GM12878 (cell line): ENCODE measurements at regions not wholly inside any gene's neighbourhood (a gene's known extent, or its start where the extent isn't known, plus 50 kb on each side); places are given as distances from the start of the nearest gene placed in this dataset.
"Not testable (repeated sequence)": the region's sequence is repeated elsewhere in the genome, so short reads cannot be mapped to it uniquely, and the experiment has no call there.

Experiments used
- ATAC-seq: fragments of 200-7000 bp; cut with Tn5 transposase; 3 replicates; pipeline ENCODE4 v1.9.1; 2020; ENCODE audit warnings: mild to moderate bottlenecking, moderate library complexity
- BruUV-seq: library from RNA; stranded (reverse); fragments of 400-500 nt; replicated peaks from 2 replicates; lab custom pipeline; 2021; lab: Mats Ljungman, UMichigan
- CTCF ChIA-PET: fragments of 300-600 bp; sonication (Branson Sonifier 250); formaldehyde crosslinking; extraction: SDS; loops from one replicate; lab custom pipeline; 2021; ENCODE audit warnings: inconsistent platforms; lab: Yijun Ruan, JAX
- POLR2A ChIA-PET: fragments of 350-600 bp; formaldehyde crosslinking; extraction: SDS; loops from one replicate; lab custom pipeline; 2021; ENCODE audit warnings: inconsistent platforms; lab: Charles Lee
- RAD21 ChIA-PET: fragments of 300-600 bp; sonication (Branson Sonifier 250); formaldehyde crosslinking; loops from one replicate; lab custom pipeline; 2023; ENCODE audit warnings: antibody characterized with exemption; ENCODE audit not compliant: unreplicated experiment; lab: Charles Lee
- SMC1A ChIA-PET: fragments of 300-600 bp; sonication (Branson Sonifier 250); formaldehyde crosslinking; loops from one replicate; lab custom pipeline; 2023; ENCODE audit not compliant: unreplicated experiment, uncharacterized antibody; lab: Charles Lee
- DNase-seq: peaks from one replicate; pipeline ENCODE4 v3.0.0-alpha.2; 2011; ENCODE audit warnings: low read depth, low spot score
- FAIRE-seq: peaks from 3 replicates; lab custom pipeline; 2011; peaks lifted over from hg19 to GRCh38; lab: Jason Lieb, UNC
- H2AFZ ChIP-seq: 2 replicates; pipeline ENCODE4 v1.6.0; 2011; ENCODE audit warnings: low read depth, low read length, control low read depth; ENCODE audit not compliant: control insufficient read depth
- H3K27ac ChIP-seq: 2 replicates; pipeline ENCODE4 v1.5.1; 2011; ENCODE audit warnings: control low read depth; ENCODE audit not compliant: control insufficient read depth, insufficient read depth
- H3K27me3 ChIP-seq, 2 experiments: replicated peaks in 1 of 2; 2 replicates each; pipeline versions ENCODE4 v1.6.0 to v1.6.1; 2011; ENCODE audit warnings: low read length in 1 of 2; ENCODE audit not compliant: control insufficient read depth in 2 of 2, insufficient read depth in 2 of 2
- H3K36me3 ChIP-seq, 2 experiments: 2 replicates each; pipeline ENCODE4 v1.5.1; 2011; ENCODE audit warnings: low read length in 1 of 2; ENCODE audit not compliant: control insufficient read depth in 2 of 2, insufficient read depth in 2 of 2
- H3K4me1 ChIP-seq: 2 replicates; pipeline ENCODE4 v1.6.1; 2011; ENCODE audit warnings: mild to moderate bottlenecking, low read length, moderate library complexity, mixed read lengths; ENCODE audit not compliant: control insufficient read depth, insufficient read depth
- H3K4me2 ChIP-seq: 2 replicates; pipeline ENCODE4 v1.6.0; 2011; ENCODE audit warnings: control low read depth; ENCODE audit not compliant: control insufficient read depth, insufficient read depth
- H3K4me3 ChIP-seq: fragments of 200-600 bp; sonication (generic); 2 replicates; pipeline ENCODE4 v1.5.1; 2016
- H3K79me2 ChIP-seq: 2 replicates; pipeline ENCODE4 v1.6.0; 2011; ENCODE audit warnings: low read length; ENCODE audit not compliant: control insufficient read depth, insufficient read depth
- H3K9ac ChIP-seq: 2 replicates; pipeline ENCODE4 v1.8.0; 2011; ENCODE audit warnings: low read length, control low read depth, mixed read lengths; ENCODE audit not compliant: control insufficient read depth, insufficient read depth
- H3K9me3 ChIP-seq: replicated peaks from 3 replicates; pipeline ENCODE4 v1.5.1; 2011; ENCODE audit warnings: mild to moderate bottlenecking, low read length; ENCODE audit not compliant: control insufficient read depth, insufficient read depth
- H4K20me1 ChIP-seq: 2 replicates; pipeline ENCODE4 v1.6.0; 2011; ENCODE audit not compliant: control insufficient read depth, insufficient read depth
- CBX5 ChIP-seq: sonication (generic); IDR thresholded peaks from 2 replicates; pipeline ENCODE4 v1.6.1; 2016; ENCODE audit warnings: low read depth, moderate library complexity, mild to moderate bottlenecking, inconsistent platforms
- CREM ChIP-seq: IDR thresholded peaks from 2 replicates; pipeline ENCODE4 v1.6.1; 2014; ENCODE audit warnings: antibody characterized with exemption, low read depth
- FOXM1 ChIP-seq: IDR thresholded peaks from 2 replicates; pipeline ENCODE4 v1.6.1; 2012; ENCODE audit warnings: low read depth, mild to moderate bottlenecking, inconsistent platforms, low read length, moderate library complexity
- IRF4 ChIP-seq: IDR thresholded peaks from 2 replicates; pipeline ENCODE4 v1.6.1; 2011; ENCODE audit warnings: low read depth, low read length
- WGBS: methylation state at CpG from one replicate; pipeline ENCODE4 v1.1.6; 2016; ENCODE audit warnings: low lambda C conversion rate; ENCODE audit not compliant: insufficient replicate concordance, insufficient coverage; ENCODE audit errors: missing lambda C conversion rate; 5-methylcytosine and 5-hydroxymethylcytosine counted together
- in situ Hi-C: fragments of 300-500 bp; cut with MboI; formaldehyde crosslinking; loops from 9 replicates; pipeline ENCODE4 v1.14.3; 2018; ENCODE audit warnings: mixed read lengths
- intact Hi-C: fragments of 100-400 bp; cut with micrococcal nuclease; formaldehyde crosslinking; loops from one replicate; pipeline ENCODE4 v1.14.2; 2022; ENCODE audit not compliant: unreplicated experiment
- TF ChIP-seq, protein P1 (sequence below): IDR thresholded peaks from 2 replicates; pipeline ENCODE4 v1.6.1; 2012; ENCODE audit warnings: low read depth, low read length, improper control_type of control experiment
- TF ChIP-seq, protein P2 (sequence below): IDR thresholded peaks from 2 replicates; pipeline ENCODE4 v1.6.1; 2011; ENCODE audit warnings: low read depth, mild to moderate bottlenecking, low read length, moderate library complexity, borderline replicate concordance; ENCODE audit errors: extremely low read depth
- TF ChIP-seq, protein P3 (sequence below): fragments of 450-650 bp; formaldehyde crosslinking; IDR thresholded peaks from 2 replicates; pipeline ENCODE4 v1.5.0; 2022; ENCODE audit warnings: mild to moderate bottlenecking, missing genetic modification characterization
- TF ChIP-seq, protein P4 (sequence below): fragments of 450-650 bp; IDR thresholded peaks from 2 replicates; pipeline ENCODE4 v1.6.1; 2016; ENCODE audit warnings: mild to moderate bottlenecking
- TF ChIP-seq, protein P5 (sequence below): fragments of 450-650 bp; IDR thresholded peaks from 2 replicates; pipeline ENCODE4 v1.6.1; 2017; ENCODE audit warnings: mild to moderate bottlenecking

DNA sequence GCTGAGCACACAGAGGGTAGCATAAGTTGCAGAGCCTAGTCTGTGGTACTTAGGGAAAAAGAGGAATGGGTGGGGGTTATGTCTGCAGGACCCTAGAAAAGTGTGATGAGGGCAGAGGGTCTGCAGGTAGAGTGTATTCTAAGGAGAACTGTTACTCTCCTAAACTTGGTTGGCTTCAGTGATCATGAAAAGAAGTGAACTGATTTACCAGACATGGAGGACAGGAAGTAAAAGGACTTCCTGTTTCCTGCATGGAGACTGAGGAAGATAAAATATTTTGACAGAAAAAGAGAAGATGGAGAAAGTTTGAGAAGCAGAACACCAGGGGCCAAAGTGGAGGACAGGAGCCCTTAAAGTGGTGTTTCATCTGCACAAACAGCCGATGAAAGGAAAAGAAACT is 472.2 kb downstream of the TMEM121 start:
- BruUV-seq, H3K27ac ChIP-seq, H3K4me3 ChIP-seq, in situ Hi-C loops, H3K4me1 ChIP-seq, H3K79me2 ChIP-seq, SMC1A ChIA-PET, H4K20me1 ChIP-seq, POLR2A ChIA-PET, intact Hi-C loops, H3K9me3 ChIP-seq, H3K36me3 ChIP-seq, RAD21 ChIA-PET, H3K4me2 ChIP-seq, ATAC-seq, H3K9ac ChIP-seq, H3K27me3 ChIP-seq, CTCF ChIA-PET, DNase-seq: not testable (repeated sequence)
- no CpG with 5 or more reads among the region's 1 CpG for WGBS
- peak overlapping the region; percentile 19; the same call in 1 of the 2 replicates for H2AFZ ChIP-seq
- peak; percentile 62 for FAIRE-seq

DNA sequence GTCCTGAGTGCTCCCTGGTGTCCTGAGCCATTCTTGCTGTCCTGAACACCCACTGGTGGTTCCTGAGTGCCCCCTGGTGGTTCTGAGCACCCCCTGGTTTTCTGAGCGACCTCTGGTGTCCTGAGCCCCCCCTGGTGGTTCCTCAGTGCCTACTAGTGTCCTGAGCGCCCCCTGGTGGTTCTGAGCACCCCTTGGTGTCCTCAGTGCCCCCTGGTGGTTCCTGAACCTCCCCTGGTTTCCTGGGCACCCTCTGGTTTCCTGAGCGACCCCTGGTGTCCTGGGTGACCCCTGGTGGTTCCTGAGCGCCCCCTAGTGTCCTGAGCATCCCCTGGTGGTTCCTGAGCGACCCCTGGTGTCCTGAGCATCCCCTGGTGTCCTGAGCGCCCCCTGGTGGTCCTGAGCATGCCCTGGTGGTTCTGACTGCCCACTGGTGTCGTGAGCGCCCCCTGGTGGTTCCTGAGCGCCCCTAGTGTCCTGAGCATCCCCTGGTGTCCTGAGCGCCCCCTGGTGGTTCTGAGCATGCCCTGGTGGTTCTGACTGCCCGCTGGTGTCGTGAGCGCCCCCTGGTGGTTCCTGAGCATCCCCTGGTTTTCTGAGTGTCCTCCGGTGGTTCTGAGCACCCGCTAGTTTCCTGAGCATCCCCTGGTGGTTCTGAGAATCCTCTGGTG is 473.1 kb downstream of the TMEM121 start:
- SMC1A ChIA-PET, result no interaction called here
- ATAC-seq (no peak), DNase-seq (no peak), FAIRE-seq (peak; percentile 41)
- intact Hi-C loops (no loop called here), in situ Hi-C loops (loop anchor here (10.0 to 25.0 kb wide), 2 partner anchors 337 to 465 kb away; no protein-coding TSS in a partner anchor)
- no peaks in the 10 kb centered on the region for H3K9me3 ChIP-seq
- POLR2A ChIA-PET, result no interaction called here
- no peak overlapping the region for H3K27ac ChIP-seq
- BruUV-seq, result no TSS peak
- H3K4me1 ChIP-seq, result no peaks in the 10 kb centered on the region
- RAD21 ChIA-PET, result no interaction called here
- no peak overlapping the region for H2AFZ ChIP-seq
- H4K20me1 ChIP-seq, result no peaks in the 10 kb centered on the region
- no peaks in the 10 kb centered on the region for H3K27me3 ChIP-seq
- no peaks in the 10 kb centered on the region for H3K79me2 ChIP-seq
- no peak overlapping the region for H3K4me2 ChIP-seq
- no CpG with 5 or more reads among the region's 15 CpGs for WGBS
- no peak overlapping the region for H3K4me3 ChIP-seq
- no peaks in the 10 kb centered on the region for H3K36me3 ChIP-seq
- no peak overlapping the region for H3K9ac ChIP-seq
- CTCF ChIA-PET, result no interaction called here
- TF ChIP-seq, protein P1, sequence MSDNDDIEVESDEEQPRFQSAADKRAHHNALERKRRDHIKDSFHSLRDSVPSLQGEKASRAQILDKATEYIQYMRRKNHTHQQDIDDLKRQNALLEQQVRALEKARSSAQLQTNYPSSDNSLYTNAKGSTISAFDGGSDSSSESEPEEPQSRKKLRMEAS, result no peak
- TF ChIP-seq IRF4 (no peak), FOXM1 (peak; percentile 86), CREM (peak; percentile 33; the same call in 1 of the 2 replicates), CBX5 (0 out of 2 replicates have a peak, but pooled peaks have one; percentile 53)
- TF ChIP-seq, protein P2, sequence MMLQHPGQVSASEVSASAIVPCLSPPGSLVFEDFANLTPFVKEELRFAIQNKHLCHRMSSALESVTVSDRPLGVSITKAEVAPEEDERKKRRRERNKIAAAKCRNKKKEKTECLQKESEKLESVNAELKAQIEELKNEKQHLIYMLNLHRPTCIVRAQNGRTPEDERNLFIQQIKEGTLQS, result peak; percentile 78; the same call in 1 of the 2 replicates
- TF ChIP-seq, protein P3, sequence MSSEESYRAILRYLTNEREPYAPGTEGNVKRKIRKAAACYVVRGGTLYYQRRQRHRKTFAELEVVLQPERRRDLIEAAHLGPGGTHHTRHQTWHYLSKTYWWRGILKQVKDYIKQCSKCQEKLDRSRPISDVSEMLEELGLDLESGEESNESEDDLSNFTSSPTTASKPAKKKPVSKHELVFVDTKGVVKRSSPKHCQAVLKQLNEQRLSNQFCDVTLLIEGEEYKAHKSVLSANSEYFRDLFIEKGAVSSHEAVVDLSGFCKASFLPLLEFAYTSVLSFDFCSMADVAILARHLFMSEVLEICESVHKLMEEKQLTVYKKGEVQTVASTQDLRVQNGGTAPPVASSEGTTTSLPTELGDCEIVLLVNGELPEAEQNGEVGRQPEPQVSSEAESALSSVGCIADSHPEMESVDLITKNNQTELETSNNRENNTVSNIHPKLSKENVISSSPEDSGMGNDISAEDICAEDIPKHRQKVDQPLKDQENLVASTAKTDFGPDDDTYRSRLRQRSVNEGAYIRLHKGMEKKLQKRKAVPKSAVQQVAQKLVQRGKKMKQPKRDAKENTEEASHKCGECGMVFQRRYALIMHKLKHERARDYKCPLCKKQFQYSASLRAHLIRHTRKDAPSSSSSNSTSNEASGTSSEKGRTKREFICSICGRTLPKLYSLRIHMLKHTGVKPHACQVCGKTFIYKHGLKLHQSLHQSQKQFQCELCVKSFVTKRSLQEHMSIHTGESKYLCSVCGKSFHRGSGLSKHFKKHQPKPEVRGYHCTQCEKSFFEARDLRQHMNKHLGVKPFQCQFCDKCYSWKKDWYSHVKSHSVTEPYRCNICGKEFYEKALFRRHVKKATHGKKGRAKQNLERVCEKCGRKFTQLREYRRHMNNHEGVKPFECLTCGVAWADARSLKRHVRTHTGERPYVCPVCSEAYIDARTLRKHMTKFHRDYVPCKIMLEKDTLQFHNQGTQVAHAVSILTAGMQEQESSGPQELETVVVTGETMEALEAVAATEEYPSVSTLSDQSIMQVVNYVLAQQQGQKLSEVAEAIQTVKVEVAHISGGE (CRISPR knock-in tag), result no peak
- TF ChIP-seq, protein P4, sequence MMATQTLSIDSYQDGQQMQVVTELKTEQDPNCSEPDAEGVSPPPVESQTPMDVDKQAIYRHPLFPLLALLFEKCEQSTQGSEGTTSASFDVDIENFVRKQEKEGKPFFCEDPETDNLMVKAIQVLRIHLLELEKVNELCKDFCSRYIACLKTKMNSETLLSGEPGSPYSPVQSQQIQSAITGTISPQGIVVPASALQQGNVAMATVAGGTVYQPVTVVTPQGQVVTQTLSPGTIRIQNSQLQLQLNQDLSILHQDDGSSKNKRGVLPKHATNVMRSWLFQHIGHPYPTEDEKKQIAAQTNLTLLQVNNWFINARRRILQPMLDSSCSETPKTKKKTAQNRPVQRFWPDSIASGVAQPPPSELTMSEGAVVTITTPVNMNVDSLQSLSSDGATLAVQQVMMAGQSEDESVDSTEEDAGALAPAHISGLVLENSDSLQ, result no peak
- TF ChIP-seq, protein P5, sequence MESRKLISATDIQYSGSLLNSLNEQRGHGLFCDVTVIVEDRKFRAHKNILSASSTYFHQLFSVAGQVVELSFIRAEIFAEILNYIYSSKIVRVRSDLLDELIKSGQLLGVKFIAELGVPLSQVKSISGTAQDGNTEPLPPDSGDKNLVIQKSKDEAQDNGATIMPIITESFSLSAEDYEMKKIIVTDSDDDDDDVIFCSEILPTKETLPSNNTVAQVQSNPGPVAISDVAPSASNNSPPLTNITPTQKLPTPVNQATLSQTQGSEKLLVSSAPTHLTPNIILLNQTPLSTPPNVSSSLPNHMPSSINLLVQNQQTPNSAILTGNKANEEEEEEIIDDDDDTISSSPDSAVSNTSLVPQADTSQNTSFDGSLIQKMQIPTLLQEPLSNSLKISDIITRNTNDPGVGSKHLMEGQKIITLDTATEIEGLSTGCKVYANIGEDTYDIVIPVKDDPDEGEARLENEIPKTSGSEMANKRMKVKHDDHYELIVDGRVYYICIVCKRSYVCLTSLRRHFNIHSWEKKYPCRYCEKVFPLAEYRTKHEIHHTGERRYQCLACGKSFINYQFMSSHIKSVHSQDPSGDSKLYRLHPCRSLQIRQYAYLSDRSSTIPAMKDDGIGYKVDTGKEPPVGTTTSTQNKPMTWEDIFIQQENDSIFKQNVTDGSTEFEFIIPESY, result no peak
